BLaER1 treated with 17β-estradiol and CSF1 and Interleukin-3, amounts not matched to agents 10 nM and 100 nM (cell line): ENCODE measurements at regions not wholly inside any gene's neighbourhood (a gene's known extent, or its start where the extent isn't known, plus 50 kb on each side); places are given as distances from the start of the nearest gene placed in this dataset.
A peak's percentile ranks its signal among the peaks of the same experiment; 100 is the strongest.
"Not testable (repeated sequence)": the region's sequence is repeated elsewhere in the genome, so short reads cannot be mapped to it uniquely, and the experiment has no call there.

Experiments used
- H3K27ac ChIP-seq, 11 experiments: shearing (Covaris generic); formaldehyde crosslinking; 2 replicates each; pipeline ENCODE4 v1.8.1; 2022
- H3K27me3 ChIP-seq, 11 experiments: shearing (Covaris generic); formaldehyde crosslinking; 2 replicates each; pipeline ENCODE4 v1.8.1; 2022
- H3K36me3 ChIP-seq, 11 experiments: shearing (Covaris generic); formaldehyde crosslinking; 2 replicates each; pipeline ENCODE4 v1.8.1; 2022
- H3K4me1 ChIP-seq, 10 experiments: shearing (Covaris generic); formaldehyde crosslinking; 2 replicates each; pipeline ENCODE4 v1.8.1; 2022
- H3K4me2 ChIP-seq, 11 experiments: shearing (Covaris generic); formaldehyde crosslinking; 2 replicates each; pipeline ENCODE4 v1.8.1; 2022
- H3K4me3 ChIP-seq, 10 experiments: shearing (Covaris generic); formaldehyde crosslinking; 2 replicates each; pipeline ENCODE4 v1.8.1; 2022
- H3K9ac ChIP-seq, 11 experiments: shearing (Covaris generic); formaldehyde crosslinking; 2 replicates each; pipeline ENCODE4 v1.8.1; 2022
- H3K9me3 ChIP-seq, 11 experiments: shearing (Covaris generic); formaldehyde crosslinking; replicated peaks in 1 of 11; 2 replicates each; pipeline ENCODE4 v1.8.1; 2022
- H4K20me1 ChIP-seq, 11 experiments: shearing (Covaris generic); formaldehyde crosslinking; 2 replicates each; pipeline ENCODE4 v1.8.1; 2022
- Cebpa-rat ChIP-seq, 11 experiments: shearing (Covaris generic); IDR thresholded peaks; 2 replicates each; pipeline ENCODE4 v1.8.1; 2022

GRCh38 chr5:25190521-25191000 is 545.8 kb upstream of the CDH10 start:
- H4K20me1 ChIP-seq = no peaks in the 10 kb centered on the region
- no peak overlapping the region for H3K4me2 ChIP-seq
- H3K27me3 ChIP-seq = no peaks in the 10 kb centered on the region
- TF ChIP-seq Cebpa-rat (IDR thresholded peaks at IDR 0.05) = no peak
- H3K27ac ChIP-seq = no peak overlapping the region
- no peaks in the 10 kb centered on the region for H3K4me1 ChIP-seq
- no peak overlapping the region for H3K9ac ChIP-seq
- H3K36me3 ChIP-seq = no peaks in the 10 kb centered on the region
- H3K4me3 ChIP-seq = no peak overlapping the region
- peaks cover 5 to 9% (median 6%) of the 10 kb centered on the region in 11 experiments; a peak in 19 of 22 replicates for H3K9me3 ChIP-seq

GRCh38 chr5:25181249-25181648 is 536.5 kb upstream of the CDH10 start:
- Histone ChIP-seq H3K9ac (no peak overlapping the region), H3K27ac (no peak overlapping the region), H3K9me3 (no peaks in the 10 kb centered on the region), H3K4me2 (no peak overlapping the region), H3K4me1 (no peaks in the 10 kb centered on the region), H3K36me3 (no peaks in the 10 kb centered on the region), H3K4me3 (no peak overlapping the region), H3K27me3 (no peaks in the 10 kb centered on the region), H4K20me1 (no peaks in the 10 kb centered on the region)
- TF ChIP-seq Cebpa-rat (IDR thresholded peaks at IDR 0.05) = no peak

DNA sequence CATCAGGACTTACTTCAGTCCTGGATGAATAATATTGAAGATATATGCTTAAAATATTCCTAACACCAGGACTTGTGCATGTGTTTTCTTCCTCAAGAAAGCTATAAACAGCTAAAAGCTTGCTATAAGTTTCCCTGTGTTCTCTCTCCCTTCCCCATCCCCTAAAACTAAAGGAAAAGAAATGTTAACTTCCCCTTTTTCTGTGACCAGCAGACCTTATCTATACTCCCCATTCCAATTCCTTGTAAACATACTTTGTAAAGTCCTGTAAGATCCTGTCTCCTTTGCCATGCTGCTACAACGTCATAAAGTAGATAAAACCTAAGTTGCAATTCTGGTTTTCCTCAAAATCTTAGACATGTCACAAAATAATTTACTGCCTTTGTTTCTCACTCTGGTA is 517.8 kb upstream of the CDH10 start:
- H3K4me3 ChIP-seq, H3K9me3 ChIP-seq, H4K20me1 ChIP-seq, H3K27me3 ChIP-seq, H3K4me1 ChIP-seq, H3K9ac ChIP-seq, H3K27ac ChIP-seq, H3K36me3 ChIP-seq: not testable (repeated sequence)
- 0 out of 22 replicates have a peak overlapping the region, but pooled peaks of 1 of the 11 experiments have one; percentile 12 for H3K4me2 ChIP-seq

- Histone ChIP-seq H4K20me1 (no peaks in the 10 kb centered on the region), H3K9me3 (no peaks in the 10 kb centered on the region), H3K4me2 (no peak overlapping the region), H3K27me3 (no peaks in the 10 kb centered on the region), H3K4me3 (no peak overlapping the region), H3K36me3 (no peaks in the 10 kb centered on the region), H3K27ac (no peak overlapping the region), H3K4me1 (peaks cover 0 to 5% (median 0%) of the 10 kb centered on the region in 10 experiments; a peak in 3 of 20 replicates), H3K9ac (no peak overlapping the region)
- no peak for TF ChIP-seq Cebpa-rat (IDR thresholded peaks at IDR 0.05)
Measured at GRCh38 chr5:25160891-25161290, 516.1 kb upstream of the CDH10 start.

DNA sequence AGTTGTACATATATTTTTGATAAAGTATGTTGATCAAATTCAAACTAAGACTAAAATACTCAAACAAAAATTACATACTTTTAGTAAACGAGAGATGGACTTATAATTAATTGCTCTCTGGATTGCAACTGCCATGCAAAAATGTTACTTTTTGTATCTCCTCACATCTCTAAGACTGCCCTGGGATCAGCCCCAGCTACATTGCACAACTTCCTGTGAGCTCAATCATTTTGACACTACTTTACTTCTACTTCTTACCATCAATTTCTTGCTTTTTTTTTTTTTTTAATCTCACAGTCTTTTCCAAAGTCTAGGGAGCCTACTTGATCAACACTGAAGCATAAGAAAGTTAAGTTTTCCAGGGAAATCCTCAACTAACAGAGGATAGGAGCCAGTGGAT is 506.0 kb upstream of the CDH10 start:
- Histone ChIP-seq H3K4me3 (no peak overlapping the region), H3K4me2 (peak overlapping the region in 4 of 11 experiments; percentile 9 to 37 (median 26); a peak in 4 of 22 replicates), H3K27ac (no peak overlapping the region), H3K4me1 (peaks cover 0 to 10% (median 0%) of the 10 kb centered on the region in 10 experiments; a peak in 2 of 20 replicates), H3K9me3 (no peaks in the 10 kb centered on the region), H3K9ac (no peak overlapping the region), H3K36me3 (no peaks in the 10 kb centered on the region), H3K27me3 (no peaks in the 10 kb centered on the region), H4K20me1 (no peaks in the 10 kb centered on the region)
- TF ChIP-seq Cebpa-rat (IDR thresholded peaks at IDR 0.05) = no peak

DNA sequence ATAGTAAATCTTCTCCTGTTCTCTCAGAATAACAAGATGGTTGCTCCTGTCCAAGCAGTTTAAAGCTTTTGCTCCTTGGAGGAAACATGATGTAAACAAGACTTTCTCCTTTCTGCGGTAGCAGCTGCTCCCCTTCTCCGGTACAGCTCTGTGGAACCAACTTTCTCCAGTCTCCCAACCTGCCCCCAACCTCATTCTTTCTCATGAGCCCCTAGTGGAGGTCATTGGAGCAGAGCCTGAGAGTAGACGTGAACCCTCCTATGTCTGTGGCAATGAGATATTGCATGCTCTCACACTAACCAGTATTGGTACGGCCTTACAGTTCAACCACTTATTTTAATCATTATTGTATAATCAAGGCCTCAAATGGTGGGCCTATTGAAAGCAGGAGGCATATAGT is 483.8 kb upstream of the CDH10 start:
- H3K9ac ChIP-seq = no peak overlapping the region
- no peaks in the 10 kb centered on the region for H4K20me1 ChIP-seq
- H3K9me3 ChIP-seq = peaks cover 0 to 4% (median under 1%) of the 10 kb centered on the region in 11 experiments; a peak in 8 of 22 replicates
- no peak for TF ChIP-seq Cebpa-rat (IDR thresholded peaks at IDR 0.05)
- no peak overlapping the region for H3K4me3 ChIP-seq
- H3K4me1 ChIP-seq = no peaks in the 10 kb centered on the region
- H3K36me3 ChIP-seq = no peaks in the 10 kb centered on the region
- H3K27me3 ChIP-seq = no peaks in the 10 kb centered on the region
- no peak overlapping the region for H3K27ac ChIP-seq
- H3K4me2 ChIP-seq = no peak overlapping the region

DNA sequence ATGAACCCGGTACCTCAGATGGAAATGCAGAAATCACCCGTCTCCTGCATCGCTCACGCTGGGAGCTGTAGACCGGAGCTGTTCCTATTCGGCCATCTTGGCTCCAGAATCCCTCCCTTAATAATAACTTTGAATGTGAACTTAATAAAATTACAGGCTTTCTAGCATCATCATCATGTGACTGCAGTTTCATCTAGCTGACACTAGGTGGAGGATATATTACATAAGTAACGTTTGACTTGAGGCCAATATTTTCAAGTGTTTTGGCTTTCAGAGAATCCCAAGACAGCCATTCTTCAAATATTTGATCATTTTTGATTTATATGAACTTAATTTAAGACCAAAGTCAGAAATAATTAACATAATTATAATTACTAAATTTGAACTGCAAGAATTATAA is 474.9 kb upstream of the CDH10 start:
- H3K9ac ChIP-seq = no peak overlapping the region
- H3K36me3 ChIP-seq = no peaks in the 10 kb centered on the region
- H3K4me3 ChIP-seq = no peak overlapping the region
- H3K9me3 ChIP-seq = peaks cover 0 to 7% (median 0%) of the 10 kb centered on the region in 11 experiments; a peak in 3 of 22 replicates
- no peaks in the 10 kb centered on the region for H4K20me1 ChIP-seq
- H3K4me2 ChIP-seq = no peak overlapping the region
- H3K27me3 ChIP-seq = no peaks in the 10 kb centered on the region
- no peak overlapping the region for H3K27ac ChIP-seq
- no peak for TF ChIP-seq Cebpa-rat (IDR thresholded peaks at IDR 0.05)
- H3K4me1 ChIP-seq = no peaks in the 10 kb centered on the region

DNA sequence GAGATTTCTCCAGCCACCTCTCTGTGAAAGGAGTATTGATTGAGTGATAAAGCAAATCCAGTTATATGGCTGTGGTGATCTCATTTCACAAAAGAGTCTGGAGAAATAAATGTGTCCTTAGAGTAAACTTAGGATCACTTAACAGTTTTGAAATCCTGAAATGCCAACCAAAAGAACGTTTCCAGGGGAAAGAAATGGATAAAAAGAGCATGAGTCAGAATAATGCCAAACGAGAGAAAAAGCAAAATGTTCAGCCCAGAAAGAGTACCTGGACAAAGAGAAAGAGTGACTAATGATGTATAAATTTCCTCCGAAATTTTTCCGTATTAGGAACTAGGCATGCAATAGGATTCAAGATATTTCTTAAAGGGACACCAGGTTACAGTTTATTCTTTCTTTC is 463.1 kb upstream of the CDH10 start:
- Histone ChIP-seq H3K4me2 (no peak overlapping the region), H4K20me1 (no peaks in the 10 kb centered on the region), H3K27me3 (no peaks in the 10 kb centered on the region), H3K27ac (no peak overlapping the region), H3K4me1 (no peaks in the 10 kb centered on the region), H3K36me3 (no peaks in the 10 kb centered on the region), H3K4me3 (no peak overlapping the region), H3K9ac (no peak overlapping the region), H3K9me3 (peaks cover 0 to 3% (median 0%) of the 10 kb centered on the region in 11 experiments; a peak in 2 of 22 replicates)
- no peak for TF ChIP-seq Cebpa-rat (IDR thresholded peaks at IDR 0.05)

- H3K9me3 ChIP-seq = no peaks in the 10 kb centered on the region
- no peak overlapping the region for H3K9ac ChIP-seq
- H3K4me2 ChIP-seq = no peak overlapping the region
- no peak overlapping the region for H3K27ac ChIP-seq
- H3K4me3 ChIP-seq = no peak overlapping the region
- no peaks in the 10 kb centered on the region for H3K27me3 ChIP-seq
- no peaks in the 10 kb centered on the region for H4K20me1 ChIP-seq
- no peaks in the 10 kb centered on the region for H3K4me1 ChIP-seq
- H3K36me3 ChIP-seq = no peaks in the 10 kb centered on the region
- no peak for TF ChIP-seq Cebpa-rat (IDR thresholded peaks at IDR 0.05)
Measured at GRCh38 chr5:25099538-25099937, 454.8 kb upstream of the CDH10 start.

DNA sequence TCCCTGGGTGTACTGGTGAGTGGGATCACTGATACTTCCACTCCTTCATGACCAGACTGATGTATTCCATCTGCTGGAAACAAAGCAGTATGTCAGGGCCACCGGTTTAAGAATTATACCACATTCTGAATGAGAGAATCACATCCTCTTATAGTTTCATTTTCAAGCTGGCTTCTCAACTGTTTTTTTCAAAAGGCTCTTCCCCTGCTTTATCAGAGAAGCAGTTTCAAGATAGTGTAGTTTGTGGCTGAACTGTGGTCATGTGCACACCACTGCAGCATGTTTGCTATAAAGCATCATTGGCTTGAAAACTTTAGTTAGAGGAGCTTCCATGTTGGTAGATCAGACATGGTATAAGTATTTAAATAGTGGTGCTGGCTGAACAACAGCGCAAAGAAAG is 450.5 kb upstream of the CDH10 start:
- Histone ChIP-seq H3K27ac (no peak overlapping the region), H3K27me3 (no peaks in the 10 kb centered on the region), H3K9ac (no peak overlapping the region), H3K4me3 (no peak overlapping the region), H3K9me3 (no peaks in the 10 kb centered on the region), H3K4me1 (no peaks in the 10 kb centered on the region), H3K4me2 (no peak overlapping the region), H3K36me3 (no peaks in the 10 kb centered on the region), H4K20me1 (no peaks in the 10 kb centered on the region)
- no peak for TF ChIP-seq Cebpa-rat (IDR thresholded peaks at IDR 0.05)
